Tibial artery (tissue), 4 donors: ENCODE measurements at regions not wholly inside any gene's neighbourhood (a gene's known extent, or its start where the extent isn't known, plus 50 kb on each side); places are given as distances from the start of the nearest gene placed in this dataset.

Experiments
- DNase-seq, 2 donors: peaks; one replicate each; pipeline ENCODE4 v3.0.0-alpha.2; 2019
- H3K27ac ChIP-seq, 2 donors: fragments of 200-600 bp; sonication (generic) in 1 of 2; 1 replicate in 1 of 2; 2 replicates in 1 of 2; pipeline ENCODE4 v1.5.1; 2018 to 2019; ENCODE audit warnings: mild to moderate bottlenecking in 1 of 2
- H3K27me3 ChIP-seq, 2 donors: fragments of 200-600 bp; sonication (generic) in 1 of 2; one replicate each; pipeline versions ENCODE4 v1.5.1 to v1.6.0; 2016 to 2019
- H3K36me3 ChIP-seq, 3 donors: fragments of 200-600 bp; sonication (generic) in 2 of 3; one replicate each; pipeline ENCODE4 v1.5.1; 2016 to 2019; ENCODE audit warnings: mild to moderate bottlenecking in 2 of 3
- H3K4me1 ChIP-seq, 4 donors: fragments of 200-600 bp; sonication (generic) in 2 of 4; 1 replicate in 3 of 4; 2 replicates in 1 of 4; pipeline ENCODE4 v1.5.1; 2016 to 2019
- H3K4me3 ChIP-seq, 2 donors: fragments of 200-600 bp; sonication (generic) in 1 of 2; 1 replicate in 1 of 2; 2 replicates in 1 of 2; pipeline ENCODE4 v1.5.1; 2018 to 2019; ENCODE audit warnings: mild to moderate bottlenecking in 2 of 2
- H3K9me3 ChIP-seq, 3 donors: fragments of 200-600 bp; sonication (generic) in 1 of 3; one replicate each; pipeline ENCODE4 v1.5.1; 2016 to 2019
- CTCF ChIP-seq, 2 experiments: fragments of 200-600 bp in 1 of 2; fragments of 450-650 bp in 1 of 2; IDR thresholded peaks; one replicate each; pipeline ENCODE4 v1.5.1; 2017 to 2019; ENCODE audit warnings: antibody characterized with exemption in 2 of 2, mild to moderate bottlenecking in 1 of 2, moderate library complexity in 1 of 2
- intact Hi-C: fragments of 100-400 bp; cut with DNase I; formaldehyde crosslinking; loops from one replicate; pipeline ENCODE4 v1.15.0; 2023; ENCODE audit warnings: low total_unique reads

- H3K36me3 ChIP-seq: no peaks in the 10 kb centered on the region
- DNase-seq: no peak
- no peak overlapping the region for H3K4me3 ChIP-seq
- no peak overlapping the region for H3K27ac ChIP-seq
- no peaks in the 10 kb centered on the region for H3K27me3 ChIP-seq
- TF ChIP-seq CTCF (IDR thresholded peaks at IDR 0.05): no peak
- intact Hi-C loops: no loop called here
- H3K4me1 ChIP-seq: no peaks in the 10 kb centered on the region
- H3K9me3 ChIP-seq: no peaks in the 10 kb centered on the region
These were observed 190.9 kb downstream of the SLITRK6 start for GRCh38 chr13:85608255-85608829.

- Histone ChIP-seq H3K4me1 (no peaks in the 10 kb centered on the region), H3K27me3 (no peaks in the 10 kb centered on the region), H3K4me3 (no peak overlapping the region), H3K9me3 (no peaks in the 10 kb centered on the region), H3K27ac (no peak overlapping the region), H3K36me3 (no peaks in the 10 kb centered on the region)
- no peak for DNase-seq
- TF ChIP-seq CTCF (IDR thresholded peaks at IDR 0.05): no peak
- intact Hi-C loops: no loop called here
These were observed 195.5 kb downstream of the SLITRK6 start for GRCh38 chr13:85603735-85604134.

DNA sequence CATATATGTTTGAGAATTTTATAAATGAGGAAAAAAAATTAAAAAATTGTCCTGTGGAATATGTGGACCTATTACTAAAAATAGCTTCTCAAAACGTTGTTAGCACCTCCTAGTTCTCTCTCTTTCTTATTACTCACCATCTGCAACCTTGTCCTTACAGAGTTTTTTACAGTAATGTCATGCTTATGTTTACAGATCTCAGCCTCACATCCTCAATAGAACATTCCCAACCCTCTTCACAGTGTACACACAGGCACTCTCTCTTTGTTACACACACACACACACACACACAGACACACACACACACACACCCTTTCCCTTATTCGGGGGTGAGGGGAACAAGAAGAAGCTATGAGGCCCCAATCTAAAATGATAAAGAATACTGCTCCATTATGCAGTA lies 197.7 kb downstream of the SLITRK6 start:
- H3K4me3 ChIP-seq: no peak overlapping the region
- H3K9me3 ChIP-seq: no peaks in the 10 kb centered on the region
- H3K27me3 ChIP-seq: no peaks in the 10 kb centered on the region
- H3K36me3 ChIP-seq: no peaks in the 10 kb centered on the region
- no peak for TF ChIP-seq CTCF (IDR thresholded peaks at IDR 0.05)
- no peaks in the 10 kb centered on the region for H3K4me1 ChIP-seq
- intact Hi-C loops: no loop called here
- DNase-seq: no peak
- no peak overlapping the region for H3K27ac ChIP-seq

DNA sequence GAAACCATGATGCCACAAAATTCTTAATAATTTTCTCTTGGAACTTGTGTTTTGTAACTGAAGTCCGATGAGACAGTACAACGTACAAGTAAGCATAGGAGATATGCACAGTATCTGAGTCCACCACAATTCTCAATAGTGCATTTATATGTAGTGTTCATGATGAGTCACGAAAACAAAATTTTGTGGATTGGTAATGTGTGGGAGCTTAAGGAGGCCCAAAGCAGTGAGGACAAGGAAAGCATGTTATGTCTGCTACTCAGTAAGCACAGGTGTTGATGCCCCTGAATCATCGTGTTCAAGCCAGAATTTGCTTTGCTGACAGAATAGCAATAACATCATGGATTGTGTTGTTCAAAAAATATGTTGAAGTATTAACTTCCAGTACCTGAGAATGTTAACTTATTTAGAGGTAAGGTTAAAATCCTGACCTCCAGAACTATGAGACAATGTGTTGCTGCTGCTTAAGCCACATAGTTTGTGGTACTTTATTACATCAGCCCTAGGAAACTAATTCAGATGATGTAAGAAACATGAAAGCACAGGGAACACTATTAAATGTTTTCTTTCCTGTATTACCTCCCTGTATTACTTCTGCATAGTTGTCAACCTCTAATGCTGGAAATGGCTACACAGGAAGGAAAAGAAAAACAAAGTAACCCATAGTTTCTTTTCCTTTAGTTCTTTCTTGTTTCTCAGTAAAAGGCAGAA lies 201.3 kb downstream of the SLITRK6 start:
- H3K27ac ChIP-seq: no peak overlapping the region
- no peaks in the 10 kb centered on the region for H3K4me1 ChIP-seq
- H3K9me3 ChIP-seq: no peaks in the 10 kb centered on the region
- TF ChIP-seq CTCF (IDR thresholded peaks at IDR 0.05): no peak
- H3K27me3 ChIP-seq: no peaks in the 10 kb centered on the region
- H3K4me3 ChIP-seq: no peak overlapping the region
- H3K36me3 ChIP-seq: no peaks in the 10 kb centered on the region
- DNase-seq: no peak
- intact Hi-C loops: no loop called here

- no peak overlapping the region for H3K4me3 ChIP-seq
- TF ChIP-seq CTCF (IDR thresholded peaks at IDR 0.05): no peak
- no peaks in the 10 kb centered on the region for H3K27me3 ChIP-seq
- H3K27ac ChIP-seq: no peak overlapping the region
- intact Hi-C loops: no loop called here
- H3K9me3 ChIP-seq: no peaks in the 10 kb centered on the region
- DNase-seq: no peak
- no peaks in the 10 kb centered on the region for H3K4me1 ChIP-seq
- no peaks in the 10 kb centered on the region for H3K36me3 ChIP-seq
These were observed 207.0 kb downstream of the SLITRK6 start for GRCh38 chr13:85592211-85592610.
